ENCODE measurements at regions not wholly inside any gene's neighbourhood (a gene's known extent, or its start where the extent isn't known, plus 50 kb on each side); places are given as distances from the start of the nearest gene placed in this dataset.

GRCh38 chr11:111088847-111089355, 156.6 kb upstream of the POU2AF2 start:
- Histone ChIP-seq H2BK120ac (ENCODE audit: low read depth, low read length, poor library complexity, severe bottlenecking) (no peak overlapping the region), H3K14ac (ENCODE audit: insufficient read depth, low read length) (no peak overlapping the region), H3K23me2 (ENCODE audit: insufficient read length, low read depth, low read length, poor library complexity, severe bottlenecking) (no peaks in the 10 kb centered on the region), H4K8ac (replicated peaks; ENCODE audit: insufficient read length, low read depth, low read length) (no peak overlapping the region), H4K20me1 (ENCODE audit: control insufficient read depth, insufficient read depth, insufficient read length) (no peaks in the 10 kb centered on the region), H3T11ph (ENCODE audit: low read length) (no peak overlapping the region), H2BK12ac (ENCODE audit: insufficient read length, low read depth, low read length) (no peak overlapping the region), H2BK20ac (ENCODE audit: low read depth, low read length, poor library complexity, severe bottlenecking) (no peak overlapping the region), H2BK15ac (ENCODE audit: low read depth, low read length) (no peak overlapping the region), H2BK5ac (ENCODE audit: insufficient read length, low read length) (no peak overlapping the region), H4K5ac (ENCODE audit: insufficient read length, low read depth, low read length) (no peak overlapping the region), H3K4me2 (ENCODE audit: insufficient read depth, insufficient read length, low read length) (no peak overlapping the region), H3K4ac (ENCODE audit: low read depth, low read length) (no peak overlapping the region), H3K9me3 (ENCODE audit: control insufficient read depth, low read depth, low read length) (no peaks in the 10 kb centered on the region), H3K9ac (ENCODE audit: extremely low read depth, insufficient read length, low read length) (no peak overlapping the region), H2AK5ac (ENCODE audit: insufficient read length, low read length) (no peak overlapping the region), H4K91ac (ENCODE audit: insufficient read length, low read depth, low read length) (no peak overlapping the region), H3K56ac (ENCODE audit: insufficient read length, low read depth, low read length) (no peak overlapping the region), H3K18ac (ENCODE audit: insufficient read length, low read depth, low read length) (no peak overlapping the region), H3K27ac (ENCODE audit: insufficient read length, low read depth, low read length) (no peak overlapping the region), H3K23ac (ENCODE audit: insufficient read length, low read depth, low read length) (no peak overlapping the region), H3K79me2 (ENCODE audit: insufficient read depth, low read length) (no peaks in the 10 kb centered on the region), H3K79me1 (ENCODE audit: insufficient read depth, low read depth, low read length, poor library complexity, severe bottlenecking) (no peaks in the 10 kb centered on the region), H2AFZ (ENCODE audit: low read length) (no peak overlapping the region), H3K27me3 (ENCODE audit: insufficient read depth, low read length) (no peaks in the 10 kb centered on the region), H3K4me1 (ENCODE audit: insufficient read depth, low read length) (no peaks in the 10 kb centered on the region)
- WGBS (ENCODE audit: extremely low coverage, insufficient read length, low lambda C conversion rate): no CpG with 5 or more reads among the region's 2 CpGs
- Mint-ChIP-seq H3K9me3 (no peaks in the 10 kb centered on the region), H3K4me3 (no peak overlapping the region), H3K36me3 (ENCODE audit: insufficient read depth in 1 of 3, low read depth in 3 of 3) (no peaks in the 10 kb centered on the region), H3K4me1 (peaks cover 11 to 18% of the 10 kb centered on the region in 2 experiments), H3K27me3 (ENCODE audit: low read depth) (no peaks in the 10 kb centered on the region), H3K27ac (no peak overlapping the region)
- TF ChIP-seq CTCF (conservative IDR thresholded peaks at IDR 0.05): no peak
- no peak for DNase-seq
